ENCODE measurements at regions not wholly inside any gene's neighbourhood (a gene's known extent, or its start where the extent isn't known, plus 50 kb on each side); places are given as distances from the start of the nearest gene placed in this dataset.
"Not testable (repeated sequence)": the region's sequence is repeated elsewhere in the genome, so short reads cannot be mapped to it uniquely, and the experiment has no call there.

DNA sequence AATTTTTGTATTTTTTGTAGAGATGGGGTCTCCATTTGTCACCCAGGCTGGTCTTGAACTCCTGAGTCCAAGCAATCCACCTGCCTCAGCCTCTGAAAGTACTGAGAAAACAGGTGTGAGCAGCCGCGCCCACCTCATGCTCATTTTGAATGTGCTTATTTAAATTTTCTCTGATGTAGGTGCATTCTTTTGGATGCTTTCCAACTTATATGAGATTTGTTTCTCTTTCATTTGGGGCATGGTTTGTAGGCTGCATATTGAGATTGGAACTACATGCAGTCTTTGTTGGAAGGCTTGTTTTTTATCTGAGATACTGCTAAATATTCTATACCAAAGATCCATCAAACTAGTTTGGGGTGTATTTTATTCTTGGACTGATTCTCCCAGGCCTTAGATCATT lies 81.0 kb upstream of the IVNS1ABP start:
- DNase-seq = no peak

DNA sequence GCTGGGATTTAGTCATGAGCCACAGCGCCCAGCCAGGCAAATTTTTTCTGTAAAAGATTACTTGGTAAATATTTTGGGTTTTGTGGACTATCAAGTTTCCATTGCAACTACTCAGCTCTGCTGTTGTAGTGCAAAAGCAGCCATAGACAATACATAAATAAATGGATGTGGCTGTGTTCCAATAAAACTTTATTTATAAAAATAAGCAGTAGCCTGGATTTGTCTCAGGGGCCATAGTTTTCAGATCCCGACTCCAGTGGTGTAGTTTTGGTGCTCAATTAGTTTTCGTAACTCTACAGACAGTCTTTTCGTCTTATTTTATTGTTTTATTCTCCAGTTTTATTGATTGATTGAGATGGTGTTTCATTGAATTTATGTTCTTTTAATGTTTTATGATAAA lies 80.1 kb upstream of the IVNS1ABP start:
- DNase-seq = no peak

DNA sequence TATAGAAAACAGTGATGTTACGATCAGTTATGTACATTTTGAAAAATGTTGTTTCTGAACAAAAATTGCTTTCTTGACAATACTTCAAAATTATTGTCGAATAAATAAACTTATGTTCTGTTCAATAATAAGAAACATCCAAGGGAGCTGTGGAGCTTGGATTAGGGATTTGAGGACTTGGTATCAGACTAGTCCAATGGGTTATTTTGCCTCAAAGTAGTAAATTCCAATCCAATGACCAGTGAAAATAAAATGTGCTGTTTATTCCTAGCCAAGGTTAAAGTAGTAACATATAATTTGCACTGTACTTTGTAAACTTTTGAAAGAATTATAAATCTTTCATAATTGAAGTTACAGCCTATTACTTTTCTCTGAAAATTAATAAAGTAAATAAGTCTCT lies 79.1 kb upstream of the IVNS1ABP start:
- DNase-seq = no peak

DNA sequence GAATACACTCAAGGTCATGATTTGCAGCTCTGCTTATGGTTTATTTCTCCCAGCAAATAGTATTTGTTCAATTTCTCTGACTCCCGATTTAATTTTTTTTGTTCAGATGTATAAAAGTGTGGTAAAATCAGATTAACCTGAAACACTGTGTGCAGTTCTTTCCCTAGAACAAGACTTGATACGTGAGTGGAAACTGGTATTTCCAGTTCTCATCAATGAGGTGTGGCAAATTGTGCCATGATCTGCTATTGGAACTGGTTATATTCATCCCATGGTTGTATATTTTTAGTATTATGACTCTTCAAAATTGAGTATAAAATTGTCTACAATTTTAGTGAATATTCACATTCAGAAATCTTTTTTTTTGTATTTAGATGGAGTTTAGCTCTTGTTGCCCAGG lies 76.8 kb upstream of the IVNS1ABP start:
- no peak for DNase-seq

GRCh38 chr1:185393205-185393604 lies 76.2 kb upstream of the IVNS1ABP start:
- DNase-seq = no peak

DNA sequence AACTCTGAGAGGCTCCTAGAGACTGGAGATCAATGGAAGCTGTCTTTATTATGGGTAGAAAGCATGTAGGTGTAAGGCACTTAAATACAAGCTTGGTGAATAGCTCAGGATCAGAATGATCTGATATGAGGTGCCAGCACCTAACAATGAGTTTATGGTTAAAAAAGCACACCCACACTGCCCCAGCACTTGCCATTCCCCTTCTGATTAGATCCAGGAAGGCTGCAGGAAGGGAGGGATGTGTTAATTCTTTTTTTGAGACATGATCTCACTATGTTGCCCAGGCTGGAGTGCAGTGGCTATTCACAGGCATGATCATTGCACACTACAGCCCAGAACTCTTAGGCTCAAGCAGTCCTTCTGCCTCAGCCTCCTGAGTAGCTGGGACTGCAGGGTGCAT lies 71.8 kb upstream of the IVNS1ABP start:
- DNase-seq = no peak

- DNase-seq = no peak
Observed at GRCh38 chr1:185388346-185388745, 71.3 kb upstream of the IVNS1ABP start.

DNA sequence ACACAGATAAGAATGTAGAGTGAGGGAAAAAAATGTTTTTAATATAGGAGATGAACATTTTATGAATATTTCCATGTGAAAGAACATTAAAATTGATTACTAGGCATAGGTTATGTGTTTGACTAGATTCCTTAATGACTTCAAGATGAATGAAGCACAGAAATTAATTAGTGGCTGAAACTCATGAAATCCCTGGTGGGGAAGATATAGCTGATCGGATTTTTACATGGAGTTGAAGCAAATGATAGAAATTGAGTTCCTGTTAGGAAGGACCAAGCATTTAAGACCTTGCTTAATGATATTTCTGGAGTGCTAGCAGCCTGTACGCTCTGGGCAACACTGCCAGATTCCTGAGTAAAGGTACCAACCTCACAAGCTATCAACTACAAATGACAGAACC lies 68.9 kb upstream of the IVNS1ABP start:
- DNase-seq = no peak

DNA sequence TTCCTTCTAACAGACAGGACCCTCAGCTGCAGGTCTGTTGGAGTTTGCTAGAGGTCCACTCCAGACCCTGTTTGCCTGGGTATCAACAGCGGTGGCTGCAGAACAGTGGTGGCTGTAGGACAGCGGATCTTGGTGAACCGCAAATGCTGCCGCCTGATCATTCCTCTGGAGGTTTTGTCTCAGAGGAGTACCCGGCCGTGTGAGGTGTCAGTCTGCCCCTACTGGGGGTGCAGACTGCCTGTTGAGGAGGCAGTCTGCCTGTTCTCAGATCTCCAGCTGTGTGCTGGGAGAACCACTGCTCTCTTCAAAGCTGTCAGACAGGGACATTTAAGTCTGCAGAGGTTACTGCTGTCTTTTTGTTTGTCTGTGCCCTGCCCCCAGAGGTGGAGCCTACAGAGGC lies 66.8 kb upstream of the IVNS1ABP start:
- not testable (repeated sequence) for DNase-seq

- DNase-seq = no peak
Observed at GRCh38 chr1:185377831-185378230, 60.8 kb upstream of the IVNS1ABP start.

GRCh38 chr1:185376840-185377635 lies 60.0 kb upstream of the IVNS1ABP start:
- no peak for DNase-seq

GRCh38 chr1:185376288-185376687 lies 59.2 kb upstream of the IVNS1ABP start:
- DNase-seq = no peak

- DNase-seq = no peak
Observed at GRCh38 chr1:185375583-185375982, 58.5 kb upstream of the IVNS1ABP start.

GRCh38 chr1:185373813-185374529 lies 56.9 kb upstream of the IVNS1ABP start:
- no peak for DNase-seq

DNA sequence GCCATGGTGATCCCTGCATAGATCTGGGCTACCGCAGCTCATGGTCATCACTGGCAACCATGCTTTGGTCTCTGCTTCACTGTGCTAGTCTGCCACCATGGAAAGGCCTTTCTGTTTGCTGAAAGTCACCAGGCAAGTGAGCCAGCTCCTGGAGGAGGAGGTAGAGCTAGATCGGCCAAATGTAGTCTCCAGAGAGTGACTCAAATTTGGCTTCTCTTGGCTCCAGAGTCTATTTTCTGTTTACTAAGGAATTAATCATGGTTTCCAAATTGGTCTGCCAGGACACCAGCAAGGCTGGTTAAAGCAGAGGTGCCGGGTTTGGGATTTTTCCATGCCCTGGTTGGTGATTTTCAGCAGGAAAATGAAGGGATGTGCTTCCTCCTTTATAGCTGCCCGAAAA lies 52.7 kb upstream of the IVNS1ABP start:
- no peak for DNase-seq

- DNase-seq = no peak
Observed at GRCh38 chr1:185368913-185369491, 52.0 kb upstream of the IVNS1ABP start.

GRCh38 chr1:185368313-185368855 lies 51.3 kb upstream of the IVNS1ABP start:
- no peak for DNase-seq

- DNase-seq = no peak
Observed at GRCh38 chr1:185367218-185367617, 50.2 kb upstream of the IVNS1ABP start.
